ENCODE measurements at regions not wholly inside any gene's neighbourhood (a gene's known extent, or its start where the extent isn't known, plus 50 kb on each side); places are given as distances from the start of the nearest gene placed in this dataset.

DNA sequence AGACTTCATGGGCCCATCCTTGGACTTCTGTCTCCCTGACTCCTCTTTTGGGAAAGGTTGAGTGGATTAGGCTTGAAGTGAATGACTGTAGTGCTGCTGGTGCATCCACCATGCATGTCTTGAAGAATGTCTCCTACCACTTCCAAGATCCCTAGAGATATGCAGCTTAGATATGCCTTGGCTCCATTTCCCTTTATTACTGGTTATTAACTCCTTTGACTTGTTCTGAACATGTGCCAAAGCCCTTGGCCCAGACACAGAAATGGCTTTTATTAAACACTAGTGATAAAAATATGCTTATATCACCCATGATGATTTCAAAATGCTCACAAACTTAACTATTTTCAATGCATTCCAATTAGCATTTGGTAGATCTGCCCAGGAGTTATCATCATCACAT is 90.0 kb upstream of the SLC14A2 start:
- TF ChIP-seq, protein P1, sequence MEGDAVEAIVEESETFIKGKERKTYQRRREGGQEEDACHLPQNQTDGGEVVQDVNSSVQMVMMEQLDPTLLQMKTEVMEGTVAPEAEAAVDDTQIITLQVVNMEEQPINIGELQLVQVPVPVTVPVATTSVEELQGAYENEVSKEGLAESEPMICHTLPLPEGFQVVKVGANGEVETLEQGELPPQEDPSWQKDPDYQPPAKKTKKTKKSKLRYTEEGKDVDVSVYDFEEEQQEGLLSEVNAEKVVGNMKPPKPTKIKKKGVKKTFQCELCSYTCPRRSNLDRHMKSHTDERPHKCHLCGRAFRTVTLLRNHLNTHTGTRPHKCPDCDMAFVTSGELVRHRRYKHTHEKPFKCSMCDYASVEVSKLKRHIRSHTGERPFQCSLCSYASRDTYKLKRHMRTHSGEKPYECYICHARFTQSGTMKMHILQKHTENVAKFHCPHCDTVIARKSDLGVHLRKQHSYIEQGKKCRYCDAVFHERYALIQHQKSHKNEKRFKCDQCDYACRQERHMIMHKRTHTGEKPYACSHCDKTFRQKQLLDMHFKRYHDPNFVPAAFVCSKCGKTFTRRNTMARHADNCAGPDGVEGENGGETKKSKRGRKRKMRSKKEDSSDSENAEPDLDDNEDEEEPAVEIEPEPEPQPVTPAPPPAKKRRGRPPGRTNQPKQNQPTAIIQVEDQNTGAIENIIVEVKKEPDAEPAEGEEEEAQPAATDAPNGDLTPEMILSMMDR (IDR thresholded peaks at IDR 0.05; ENCODE audit: borderline replicate concordance) = no peak
- H3K4me3 ChIP-seq = no peak overlapping the region
- H3K9me3 ChIP-seq (replicated peaks) = no peaks in the 10 kb centered on the region
- H3K27me3 ChIP-seq (ENCODE audit: low read depth) = no peaks in the 10 kb centered on the region
- intact Hi-C loops (cut with micrococcal nuclease) = no loop called here
- H3K4me1 ChIP-seq = peaks cover 8% of the 10 kb centered on the region
- H3K27ac ChIP-seq (replicated peaks) = no peak overlapping the region
- no peak for DNase-seq
- H3K36me3 ChIP-seq = no peaks in the 10 kb centered on the region

DNA sequence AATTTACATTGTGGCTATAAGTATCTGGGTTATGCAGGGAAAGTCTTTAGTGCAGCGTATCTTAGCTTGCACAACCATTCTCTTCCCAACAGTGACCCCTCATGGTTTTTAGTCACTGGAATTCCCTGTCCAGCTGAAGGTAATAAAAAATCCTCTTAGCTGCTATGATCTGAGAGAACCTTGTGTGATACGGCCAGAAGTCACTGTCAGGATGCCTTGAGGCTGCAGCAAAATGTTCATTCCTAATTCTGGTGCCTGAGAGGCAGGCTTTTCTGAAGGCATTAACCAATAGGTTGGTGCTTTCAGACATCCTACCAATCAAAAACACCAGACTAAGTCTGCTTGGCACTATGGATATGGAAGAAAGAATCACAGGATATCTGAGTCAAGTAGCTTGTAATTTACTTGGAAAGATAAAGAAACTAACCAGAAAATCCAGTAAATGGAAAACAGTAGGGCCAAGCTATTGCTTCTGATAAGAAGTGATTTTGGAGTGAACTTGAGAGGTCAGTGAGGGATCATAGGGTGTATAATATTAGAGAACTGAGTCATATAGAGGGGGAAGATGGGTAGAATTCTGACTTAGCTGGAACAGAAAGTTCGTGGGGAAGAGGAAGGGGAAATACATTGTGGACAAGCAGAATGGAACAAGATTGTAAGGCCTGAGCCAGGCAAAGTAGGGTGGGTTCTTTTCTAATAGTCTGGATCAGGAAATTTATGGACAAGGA is 89.0 kb upstream of the SLC14A2 start:
- intact Hi-C loops (cut with micrococcal nuclease) = no loop called here
- Histone ChIP-seq H3K27ac (replicated peaks) (no peak overlapping the region), H3K9me3 (replicated peaks) (no peaks in the 10 kb centered on the region), H3K4me1 (peaks cover 8% of the 10 kb centered on the region), H3K4me3 (no peak overlapping the region), H3K36me3 (no peaks in the 10 kb centered on the region), H3K27me3 (ENCODE audit: low read depth) (no peaks in the 10 kb centered on the region)
- no peak for DNase-seq
- TF ChIP-seq, protein P1 (IDR thresholded peaks at IDR 0.05; ENCODE audit: borderline replicate concordance) = peak; percentile 39

DNA sequence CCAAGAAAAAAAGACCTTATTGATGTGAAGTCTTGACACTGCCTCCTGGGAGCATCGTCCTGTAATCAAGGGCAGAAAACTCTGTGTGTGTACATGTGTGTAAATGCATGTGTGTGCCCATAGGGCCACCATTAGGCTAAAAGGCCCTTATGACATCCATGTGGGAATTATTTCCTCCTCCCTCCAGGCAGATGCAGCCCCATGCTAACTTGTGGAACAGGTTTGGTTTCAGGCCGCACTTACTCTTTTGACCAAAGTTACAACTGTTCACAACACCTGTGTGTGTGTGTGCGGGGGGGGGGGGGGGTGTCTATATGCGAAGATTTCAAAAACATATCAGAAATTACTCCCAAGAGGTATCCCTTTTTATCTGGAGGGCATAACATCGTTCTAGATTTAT is 87.4 kb upstream of the SLC14A2 start:
- intact Hi-C loops (cut with micrococcal nuclease) = no loop called here
- no peak overlapping the region for H3K27ac ChIP-seq (replicated peaks)

DNA sequence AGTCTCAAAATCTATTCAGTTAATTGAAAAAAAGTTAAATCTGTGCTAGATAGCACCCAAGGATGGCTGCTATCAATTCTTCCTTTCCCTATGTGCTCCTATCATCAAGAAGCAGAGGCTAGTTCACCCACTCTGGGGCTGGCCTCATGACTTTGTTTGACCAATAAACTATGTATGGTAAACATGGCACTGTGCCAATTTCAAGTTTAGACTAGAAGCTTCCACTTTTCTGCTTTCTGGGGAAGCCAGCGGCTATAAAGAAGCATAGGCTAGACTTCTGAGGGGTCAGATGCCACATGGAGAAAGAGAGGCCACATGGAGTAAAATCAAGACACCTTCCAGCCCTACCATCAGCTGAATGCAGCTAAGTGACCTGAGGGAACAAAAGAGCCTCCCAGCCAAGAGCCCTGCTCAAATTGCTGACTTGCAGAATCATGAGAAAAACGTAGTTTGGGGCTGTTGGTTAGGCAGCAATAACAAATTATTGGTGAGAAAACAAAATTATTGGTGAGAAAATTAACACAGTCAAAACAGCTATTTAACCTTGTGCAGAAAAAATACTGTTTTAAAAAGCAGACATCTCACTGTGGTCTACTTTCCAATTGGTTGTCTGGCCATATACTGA is 86.5 kb upstream of the SLC14A2 start:
- intact Hi-C loops (cut with micrococcal nuclease) = no loop called here
- Histone ChIP-seq H3K27ac (replicated peaks) (no peak overlapping the region), H3K27me3 (ENCODE audit: low read depth) (no peaks in the 10 kb centered on the region), H3K4me1 (peaks cover 5% of the 10 kb centered on the region), H3K9me3 (replicated peaks) (peaks cover 4% of the 10 kb centered on the region), H3K4me3 (no peak overlapping the region), H3K36me3 (no peaks in the 10 kb centered on the region)
- TF ChIP-seq, protein P1 (IDR thresholded peaks at IDR 0.05; ENCODE audit: borderline replicate concordance) = no peak
- no peak for DNase-seq

More for the DNA sequence above, 87.4 kb upstream of the SLC14A2 start:
- H3K9me3 ChIP-seq (replicated peaks) = peaks cover 4% of the 10 kb centered on the region
- no peak for DNase-seq
- TF ChIP-seq, protein P1 (IDR thresholded peaks at IDR 0.05; ENCODE audit: borderline replicate concordance) = no peak
- H3K27me3 ChIP-seq (ENCODE audit: low read depth) = no peaks in the 10 kb centered on the region
- peaks cover 5% of the 10 kb centered on the region for H3K4me1 ChIP-seq
- H3K4me3 ChIP-seq = no peak overlapping the region
- no peaks in the 10 kb centered on the region for H3K36me3 ChIP-seq

DNA sequence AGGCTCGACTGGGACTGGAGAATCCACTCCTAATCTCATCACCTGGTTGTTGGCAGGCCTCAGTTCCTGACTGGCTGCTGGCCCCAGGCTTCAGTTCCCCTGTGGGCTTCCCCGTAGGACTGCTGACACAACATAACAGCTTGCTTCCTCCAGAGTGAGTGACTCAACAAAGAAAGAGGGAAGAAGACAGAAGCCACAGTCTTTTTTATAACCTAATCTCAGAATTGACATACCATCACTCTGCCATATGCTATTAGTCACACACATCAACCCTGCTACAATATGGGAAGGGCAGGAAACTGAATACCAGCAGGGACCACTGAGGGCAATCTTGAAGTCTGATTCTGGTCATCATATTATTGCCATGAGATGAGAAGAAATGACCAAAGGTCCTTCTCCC is 76.8 kb upstream of the SLC14A2 start:
- Histone ChIP-seq H3K27me3 (ENCODE audit: low read depth) (peaks cover 12% of the 10 kb centered on the region), H3K4me1 (peaks cover 4% of the 10 kb centered on the region), H3K27ac (replicated peaks) (no peak overlapping the region), H3K4me3 (no peak overlapping the region), H3K9me3 (replicated peaks) (peaks cover 7% of the 10 kb centered on the region), H3K36me3 (no peaks in the 10 kb centered on the region)
- intact Hi-C loops (cut with micrococcal nuclease) = no loop called here
- no peak for DNase-seq
- TF ChIP-seq, protein P1 (IDR thresholded peaks at IDR 0.05; ENCODE audit: borderline replicate concordance) = no peak

Measured in left ventricle myocardium inferior (tissue), 1 donor.